ENCODE measurements at regions not wholly inside any gene's neighbourhood (a gene's known extent, or its start where the extent isn't known, plus 50 kb on each side); places are given as distances from the start of the nearest gene placed in this dataset.
"Not testable (repeated sequence)": the region's sequence is repeated elsewhere in the genome, so short reads cannot be mapped to it uniquely, and the experiment has no call there.

DNA sequence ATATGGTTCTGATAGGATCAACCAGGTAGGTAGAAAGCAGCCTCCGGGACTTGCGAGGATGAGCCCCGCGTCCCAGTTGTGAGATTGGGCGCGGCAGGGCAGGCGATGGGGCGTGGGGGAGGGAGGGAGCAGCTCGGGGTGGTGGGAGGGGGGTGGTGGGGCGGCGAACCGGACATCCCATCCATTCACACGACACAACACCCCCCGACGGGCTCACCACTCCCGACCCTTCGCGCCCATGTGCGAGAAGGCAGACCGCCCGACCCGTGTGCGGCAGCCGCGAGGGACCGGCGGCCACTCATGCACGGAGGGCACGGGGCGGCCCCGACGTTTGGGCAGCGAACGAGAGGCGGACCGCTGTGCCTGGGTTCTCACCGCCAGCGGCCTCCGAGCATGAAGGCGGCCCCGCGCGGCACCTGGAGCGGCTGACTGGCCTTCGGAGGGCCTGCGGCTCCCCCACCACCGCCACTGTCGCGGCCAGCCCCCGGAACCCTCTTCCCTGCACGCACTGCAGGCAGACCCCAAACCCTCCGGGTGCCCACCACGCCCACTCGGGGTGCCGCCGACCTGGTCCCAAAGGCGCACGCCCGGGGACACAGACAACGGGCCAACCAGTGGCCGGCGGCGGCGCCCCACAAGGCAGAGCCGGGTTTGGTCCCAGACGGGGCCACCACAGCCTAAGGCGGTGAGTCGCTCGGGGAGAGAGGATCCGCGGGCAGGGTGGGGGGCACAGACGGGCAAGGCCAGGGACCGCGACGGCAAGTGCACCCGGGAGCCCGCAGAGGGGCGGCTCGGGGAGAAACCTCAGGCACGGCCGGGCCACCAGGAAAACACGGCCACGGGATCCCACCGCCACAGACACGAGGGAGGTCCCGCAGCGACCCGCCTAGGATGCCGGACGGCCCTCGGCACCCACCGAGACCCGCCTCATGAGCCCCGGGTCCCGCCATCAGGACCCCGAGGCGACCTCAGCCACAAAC is 769.2 kb upstream of the DEFB115 start:
- Mint-ChIP-seq H3K4me1 (ENCODE audit: low read depth) (no peaks in the 10 kb centered on the region), H3K27me3 (ENCODE audit: insufficient read depth) (no peaks in the 10 kb centered on the region), H3K4me3 (no peak overlapping the region), H3K9me3 (peaks cover 44% of the 10 kb centered on the region), H3K36me3 (ENCODE audit: low read depth) (peaks cover 21% of the 10 kb centered on the region), H3K27ac (no peak overlapping the region)
- TF ChIP-seq, protein P1, sequence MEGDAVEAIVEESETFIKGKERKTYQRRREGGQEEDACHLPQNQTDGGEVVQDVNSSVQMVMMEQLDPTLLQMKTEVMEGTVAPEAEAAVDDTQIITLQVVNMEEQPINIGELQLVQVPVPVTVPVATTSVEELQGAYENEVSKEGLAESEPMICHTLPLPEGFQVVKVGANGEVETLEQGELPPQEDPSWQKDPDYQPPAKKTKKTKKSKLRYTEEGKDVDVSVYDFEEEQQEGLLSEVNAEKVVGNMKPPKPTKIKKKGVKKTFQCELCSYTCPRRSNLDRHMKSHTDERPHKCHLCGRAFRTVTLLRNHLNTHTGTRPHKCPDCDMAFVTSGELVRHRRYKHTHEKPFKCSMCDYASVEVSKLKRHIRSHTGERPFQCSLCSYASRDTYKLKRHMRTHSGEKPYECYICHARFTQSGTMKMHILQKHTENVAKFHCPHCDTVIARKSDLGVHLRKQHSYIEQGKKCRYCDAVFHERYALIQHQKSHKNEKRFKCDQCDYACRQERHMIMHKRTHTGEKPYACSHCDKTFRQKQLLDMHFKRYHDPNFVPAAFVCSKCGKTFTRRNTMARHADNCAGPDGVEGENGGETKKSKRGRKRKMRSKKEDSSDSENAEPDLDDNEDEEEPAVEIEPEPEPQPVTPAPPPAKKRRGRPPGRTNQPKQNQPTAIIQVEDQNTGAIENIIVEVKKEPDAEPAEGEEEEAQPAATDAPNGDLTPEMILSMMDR (IDR thresholded peaks at IDR 0.05): no peak
- DNase-seq: no peak

DNA sequence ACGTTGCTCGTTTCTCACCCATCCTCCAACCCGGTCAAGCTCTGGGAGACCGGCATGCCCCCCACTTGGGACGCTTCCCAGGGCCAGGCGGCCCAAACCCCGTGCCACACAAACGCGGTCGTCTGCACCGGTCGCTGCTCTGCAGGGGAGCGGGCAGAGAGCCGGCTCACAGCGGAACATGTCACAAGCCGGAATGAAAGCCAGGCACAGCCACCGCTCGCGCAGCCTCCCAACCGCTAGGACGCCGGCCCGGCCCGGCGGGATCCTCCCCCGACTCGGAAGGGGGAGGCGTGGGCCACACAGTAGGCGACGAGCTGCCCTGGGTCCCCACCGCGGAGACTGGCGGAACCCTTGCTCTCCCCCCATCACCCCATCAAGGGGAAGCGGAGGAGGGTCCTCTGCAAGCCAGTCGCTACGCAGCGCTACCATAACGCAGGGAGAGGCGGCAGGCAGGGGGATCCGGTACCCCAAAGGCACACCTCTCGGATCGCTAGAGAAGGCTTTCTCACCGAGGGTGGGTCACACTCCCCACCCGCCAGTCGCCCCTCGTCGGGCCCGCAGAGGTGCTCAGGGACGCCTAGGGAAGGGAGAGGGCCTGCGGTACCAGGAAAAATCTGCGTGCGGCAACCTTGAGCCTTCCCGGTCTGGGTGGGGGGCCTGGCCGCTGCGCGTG is 768.4 kb upstream of the DEFB115 start:
- no peak for DNase-seq
- H3K9me3 Mint-ChIP-seq: peaks cover 37% of the 10 kb centered on the region
- no peaks in the 10 kb centered on the region for H3K4me1 Mint-ChIP-seq (ENCODE audit: low read depth)
- no peak overlapping the region for H3K27ac Mint-ChIP-seq
- H3K4me3 Mint-ChIP-seq: no peak overlapping the region
- H3K36me3 Mint-ChIP-seq (ENCODE audit: low read depth): peaks cover 21% of the 10 kb centered on the region
- TF ChIP-seq, protein P1 (IDR thresholded peaks at IDR 0.05): no peak
- no peaks in the 10 kb centered on the region for H3K27me3 Mint-ChIP-seq (ENCODE audit: insufficient read depth)

DNA sequence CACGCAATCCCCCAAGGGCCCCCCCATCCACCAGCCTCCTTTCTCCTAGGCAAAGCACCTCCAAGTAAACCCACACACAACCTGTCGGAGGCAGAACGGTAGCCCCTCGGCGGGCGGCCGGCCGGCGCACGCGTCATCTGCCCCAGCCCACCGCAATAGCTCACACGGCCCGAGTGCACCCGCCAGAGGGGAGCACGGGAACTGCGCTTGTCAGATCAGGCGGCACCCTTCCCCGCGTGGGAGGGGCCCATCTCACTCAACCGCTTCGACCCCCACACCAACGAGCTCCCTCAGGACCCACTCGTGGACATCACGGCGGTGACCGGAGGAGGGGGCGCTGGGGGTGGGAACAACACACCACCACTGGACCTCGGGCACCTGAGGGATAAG is 767.9 kb upstream of the DEFB115 start:
- H3K4me3 Mint-ChIP-seq: no peak overlapping the region
- H3K36me3 Mint-ChIP-seq (ENCODE audit: low read depth): peaks cover 21% of the 10 kb centered on the region

DNA sequence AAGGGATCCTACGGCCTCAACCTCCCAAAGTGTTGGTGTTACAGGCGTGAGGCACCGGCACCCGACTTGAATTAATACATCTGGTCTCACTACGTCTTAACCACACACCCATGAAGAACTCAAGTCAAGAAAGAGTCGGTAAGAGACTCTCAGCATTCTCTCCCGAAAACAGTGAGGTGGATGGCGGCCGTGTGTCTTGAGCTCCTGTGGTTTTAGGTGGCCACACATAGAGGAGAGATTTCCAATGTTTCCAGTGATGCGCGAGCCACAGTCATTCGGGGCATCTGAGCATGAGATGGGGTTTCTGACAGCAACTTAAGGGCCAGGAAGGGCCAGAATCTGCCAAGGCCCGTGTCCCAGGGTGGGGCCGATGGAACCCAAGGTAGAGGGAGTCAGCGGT is 766.4 kb upstream of the DEFB115 start:
- no peaks in the 10 kb centered on the region; the same call in 1 of the 2 replicates for H3K27me3 Mint-ChIP-seq (ENCODE audit: insufficient read depth)
- H3K36me3 Mint-ChIP-seq (ENCODE audit: low read depth): peaks cover 20% of the 10 kb centered on the region
- no peaks in the 10 kb centered on the region for H3K4me1 Mint-ChIP-seq (ENCODE audit: low read depth)
- H3K27ac Mint-ChIP-seq: no peak overlapping the region
- TF ChIP-seq, protein P1 (IDR thresholded peaks at IDR 0.05): no peak
- DNase-seq: no peak
- H3K4me3 Mint-ChIP-seq: no peak overlapping the region
- peaks cover 26% of the 10 kb centered on the region for H3K9me3 Mint-ChIP-seq

More for the DNA sequence above, 767.9 kb upstream of the DEFB115 start:
- Mint-ChIP-seq H3K27me3 (ENCODE audit: insufficient read depth) (no peaks in the 10 kb centered on the region), H3K27ac (no peak overlapping the region), H3K4me1 (ENCODE audit: low read depth) (no peaks in the 10 kb centered on the region), H3K9me3 (peaks cover 37% of the 10 kb centered on the region)
- TF ChIP-seq, protein P1 (IDR thresholded peaks at IDR 0.05): no peak
- DNase-seq: no peak

DNA sequence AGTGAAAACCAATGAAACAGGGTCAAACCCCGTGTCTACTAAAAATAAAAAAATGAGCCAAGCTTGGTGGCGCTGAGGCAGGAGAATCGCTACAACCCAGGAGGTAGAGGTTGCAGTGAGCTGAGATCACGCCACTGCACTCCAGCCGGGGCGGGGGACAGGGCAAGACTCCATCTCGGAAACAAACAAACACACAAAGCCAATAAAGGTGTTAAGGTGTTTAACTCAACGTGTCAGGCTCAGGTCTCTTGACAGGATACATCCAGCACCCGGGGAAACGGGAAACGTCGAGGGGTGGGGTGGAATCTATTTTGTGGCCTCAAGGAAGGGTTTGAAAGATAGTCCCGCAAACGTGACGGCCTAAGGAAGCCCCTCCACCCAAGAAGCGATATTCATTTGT is 760.8 kb upstream of the DEFB115 start:
- H3K4me3 Mint-ChIP-seq: peak overlapping the region; percentile 48; the same call in 1 of the 2 replicates
- H3K36me3 Mint-ChIP-seq (ENCODE audit: low read depth); H3K27me3 Mint-ChIP-seq (ENCODE audit: insufficient read depth); H3K9me3 Mint-ChIP-seq; DNase-seq; H3K27ac Mint-ChIP-seq; H3K4me1 Mint-ChIP-seq (ENCODE audit: low read depth): not testable (repeated sequence)

DNA sequence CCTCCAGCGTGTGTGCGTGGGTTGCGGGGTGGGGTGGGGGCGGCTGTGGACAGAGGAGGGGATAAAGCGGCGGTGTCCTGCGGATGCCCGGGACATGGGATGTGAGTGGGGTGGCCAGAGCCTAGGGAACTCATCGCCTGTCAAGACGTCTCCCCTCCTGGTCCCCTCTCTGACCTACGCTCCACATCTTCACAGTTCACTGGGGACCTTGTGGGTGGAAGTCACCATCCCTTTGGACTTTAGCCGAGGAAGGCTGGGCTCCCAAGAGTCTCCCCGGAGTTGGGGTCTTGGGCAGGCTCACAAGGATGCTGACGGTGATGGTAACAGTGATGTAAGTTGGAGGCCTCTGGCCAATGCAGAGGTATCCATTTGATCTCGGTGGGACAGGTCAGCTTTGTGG is 760.3 kb upstream of the DEFB115 start:
- H3K4me1 Mint-ChIP-seq (ENCODE audit: low read depth); H3K9me3 Mint-ChIP-seq; H3K27me3 Mint-ChIP-seq (ENCODE audit: insufficient read depth); H3K36me3 Mint-ChIP-seq (ENCODE audit: low read depth); H3K27ac Mint-ChIP-seq; DNase-seq; H3K4me3 Mint-ChIP-seq: not testable (repeated sequence)

Measured in HFFc6 (cell line).